Thyroid gland (tissue), 4 donors: ENCODE measurements at regions not wholly inside any gene's neighbourhood (a gene's known extent, or its start where the extent isn't known, plus 50 kb on each side); places are given as distances from the start of the nearest gene placed in this dataset.

Source experiments
- CTCF ChIP-seq, 6 experiments: fragments of 200-600 bp in 3 of 6; fragments of 450-650 bp in 3 of 6; sonication (generic) in 3 of 6; IDR thresholded peaks; one replicate each; pipeline ENCODE4 v1.5.1; 2016 to 2019; ENCODE audit warnings: antibody characterized with exemption in 6 of 6, mild to moderate bottlenecking in 2 of 6, inconsistent platforms in 1 of 6, moderate library complexity in 1 of 6
- POLR2A ChIP-seq, 2 donors: fragments of 450-650 bp; IDR thresholded peaks; one replicate each; pipeline ENCODE4 v1.6.1; 2017; ENCODE audit warnings: antibody characterized with exemption in 2 of 2, mild to moderate bottlenecking in 2 of 2, moderate library complexity in 1 of 2

GRCh38 chr2:158043181-158043948 is 58.3 kb upstream of the UPP2 start:
- TF ChIP-seq CTCF (IDR thresholded peaks at IDR 0.05) = no peak
- no peak for TF ChIP-seq POLR2A (IDR thresholded peaks at IDR 0.05)
